Natural killer cell (primary cell): ENCODE measurements at regions not wholly inside any gene's neighbourhood (a gene's known extent, or its start where the extent isn't known, plus 50 kb on each side); places are given as distances from the start of the nearest gene placed in this dataset.

Experiments used
- ATAC-seq, 3 donors: fragments of 150-1000 bp in 2 of 3; fragments of 200-7000 bp in 1 of 3; cut with Tn5 transposase; 1 replicate in 1 of 3; 2 replicates in 2 of 3; pipeline ENCODE4 v1.10.0; 2021; ENCODE audit warnings: mild to moderate bottlenecking in 2 of 3, moderate library complexity in 2 of 3
- DNase-seq, 2 donors: peaks; one replicate each; pipeline versions ENCODE4 v3.0.0 to v3.0.0-alpha.2; 2013 to 2021; ENCODE audit warnings: mixed read lengths in 1 of 2
- H3K27ac ChIP-seq: one replicate; pipeline ENCODE4 v1.5.1; 2013; ENCODE audit warnings: mild to moderate bottlenecking, low read length
- H3K27me3 ChIP-seq: one replicate; pipeline ENCODE4 v1.6.1; 2013; ENCODE audit warnings: low read length; ENCODE audit not compliant: control insufficient read depth, insufficient read depth
- H3K36me3 ChIP-seq: one replicate; pipeline ENCODE4 v1.6.1; 2013; ENCODE audit warnings: low read length; ENCODE audit not compliant: control insufficient read depth, insufficient read depth
- H3K4me1 ChIP-seq: one replicate; pipeline ENCODE4 v1.6.1; 2013; ENCODE audit warnings: low read length; ENCODE audit not compliant: control insufficient read depth, insufficient read depth
- H3K4me3 ChIP-seq: one replicate; pipeline ENCODE4 v1.5.1; 2013; ENCODE audit warnings: low read length
- H3K9me3 ChIP-seq: one replicate; pipeline ENCODE4 v1.6.1; 2013; ENCODE audit warnings: low read length; ENCODE audit not compliant: control insufficient read depth, insufficient read depth
- H3K27ac Mint-ChIP-seq, 2 donors: one replicate each; pipeline ENCODE4 v1.8.0; 2022; ENCODE audit warnings: mild to moderate bottlenecking in 2 of 2, mixed read lengths in 2 of 2, moderate library complexity in 1 of 2
- H3K27me3 Mint-ChIP-seq, 2 donors: one replicate each; pipeline ENCODE4 v1.8.0; 2022; ENCODE audit warnings: low read depth in 2 of 2, mixed read lengths in 2 of 2
- H3K36me3 Mint-ChIP-seq: one replicate; pipeline ENCODE4 v1.8.0; 2022; ENCODE audit warnings: mixed read lengths
- H3K4me1 Mint-ChIP-seq, 2 donors: one replicate each; pipeline ENCODE4 v1.8.0; 2022; ENCODE audit warnings: mixed read lengths in 2 of 2
- H3K4me3 Mint-ChIP-seq: one replicate; pipeline ENCODE4 v1.8.0; 2022; ENCODE audit warnings: mild to moderate bottlenecking, moderate library complexity, mixed read lengths
- H3K9me3 Mint-ChIP-seq, 2 donors: one replicate each; pipeline ENCODE4 v1.8.0; 2022; ENCODE audit warnings: mixed read lengths in 2 of 2
- WGBS: methylation state at CpG from one replicate; pipeline ENCODE4 v1.1.7; 2013; ENCODE audit warnings: missing lambda C conversion rate; ENCODE audit not compliant: insufficient coverage; 5-methylcytosine and 5-hydroxymethylcytosine counted together
- intact Hi-C: fragments of 100-400 bp; cut with micrococcal nuclease; formaldehyde crosslinking; loops from one replicate; pipeline ENCODE4 v1.14.2; 2022
- TF ChIP-seq, protein P1 (sequence below): fragments of 200-600 bp; IDR thresholded peaks from one replicate; pipeline ENCODE4 v1.8.0; 2022; ENCODE audit warnings: antibody characterized with exemption

DNA sequence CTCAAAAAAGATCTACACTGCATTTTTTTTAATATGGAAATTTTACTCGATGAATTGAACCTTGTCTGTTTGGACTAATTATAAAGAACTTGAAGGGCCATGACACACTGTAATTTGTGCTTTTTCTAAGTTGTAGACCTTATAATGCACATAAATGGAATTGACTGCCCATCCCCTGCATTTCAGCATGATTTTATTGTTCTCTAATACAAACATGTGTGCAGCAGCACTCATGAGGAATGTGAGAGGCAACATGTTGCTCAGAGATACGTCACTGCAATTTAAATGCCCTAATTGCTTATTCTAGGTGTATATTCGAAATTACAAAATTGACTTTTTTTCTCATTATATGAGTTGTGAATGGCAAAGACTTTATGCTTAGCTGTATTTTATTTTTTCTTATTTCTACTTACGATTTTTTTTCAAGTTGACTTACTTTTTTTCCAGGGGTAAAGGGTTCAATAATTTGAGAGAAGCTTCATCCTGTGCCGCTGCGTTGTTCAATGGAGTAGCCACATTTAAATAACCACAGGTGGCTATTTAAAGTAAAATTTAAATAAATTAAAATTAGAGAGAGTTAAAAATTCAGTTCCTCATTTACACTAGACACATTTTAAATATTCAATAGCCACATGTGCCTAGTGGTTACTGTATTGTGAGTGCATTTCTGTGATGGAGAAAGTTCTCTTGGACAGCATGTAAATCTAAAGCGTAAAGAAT, 1346.4 kb downstream of the ROBO1 start:
- no peak overlapping the region for H3K4me3 ChIP-seq
- no peak for DNase-seq
- no peaks in the 10 kb centered on the region for H3K4me1 Mint-ChIP-seq
- H3K27me3 ChIP-seq: no peaks in the 10 kb centered on the region
- H3K27ac Mint-ChIP-seq: no peak overlapping the region
- H3K4me1 ChIP-seq: no peaks in the 10 kb centered on the region
- H3K27ac ChIP-seq: no peak overlapping the region
- peaks cover 7 to 14% of the 10 kb centered on the region in 2 donors for H3K9me3 Mint-ChIP-seq
- H3K36me3 ChIP-seq: no peaks in the 10 kb centered on the region
- ATAC-seq: no peak
- no peaks in the 10 kb centered on the region for H3K36me3 Mint-ChIP-seq
- intact Hi-C loops: no loop called here
- TF ChIP-seq, protein P1, sequence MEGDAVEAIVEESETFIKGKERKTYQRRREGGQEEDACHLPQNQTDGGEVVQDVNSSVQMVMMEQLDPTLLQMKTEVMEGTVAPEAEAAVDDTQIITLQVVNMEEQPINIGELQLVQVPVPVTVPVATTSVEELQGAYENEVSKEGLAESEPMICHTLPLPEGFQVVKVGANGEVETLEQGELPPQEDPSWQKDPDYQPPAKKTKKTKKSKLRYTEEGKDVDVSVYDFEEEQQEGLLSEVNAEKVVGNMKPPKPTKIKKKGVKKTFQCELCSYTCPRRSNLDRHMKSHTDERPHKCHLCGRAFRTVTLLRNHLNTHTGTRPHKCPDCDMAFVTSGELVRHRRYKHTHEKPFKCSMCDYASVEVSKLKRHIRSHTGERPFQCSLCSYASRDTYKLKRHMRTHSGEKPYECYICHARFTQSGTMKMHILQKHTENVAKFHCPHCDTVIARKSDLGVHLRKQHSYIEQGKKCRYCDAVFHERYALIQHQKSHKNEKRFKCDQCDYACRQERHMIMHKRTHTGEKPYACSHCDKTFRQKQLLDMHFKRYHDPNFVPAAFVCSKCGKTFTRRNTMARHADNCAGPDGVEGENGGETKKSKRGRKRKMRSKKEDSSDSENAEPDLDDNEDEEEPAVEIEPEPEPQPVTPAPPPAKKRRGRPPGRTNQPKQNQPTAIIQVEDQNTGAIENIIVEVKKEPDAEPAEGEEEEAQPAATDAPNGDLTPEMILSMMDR: no peak
- no peak overlapping the region for H3K4me3 Mint-ChIP-seq
- WGBS: 87% methylated on average over 4 of the region's 7 CpGs
- H3K9me3 ChIP-seq: no peaks in the 10 kb centered on the region
- H3K27me3 Mint-ChIP-seq: no peaks in the 10 kb centered on the region

DNA sequence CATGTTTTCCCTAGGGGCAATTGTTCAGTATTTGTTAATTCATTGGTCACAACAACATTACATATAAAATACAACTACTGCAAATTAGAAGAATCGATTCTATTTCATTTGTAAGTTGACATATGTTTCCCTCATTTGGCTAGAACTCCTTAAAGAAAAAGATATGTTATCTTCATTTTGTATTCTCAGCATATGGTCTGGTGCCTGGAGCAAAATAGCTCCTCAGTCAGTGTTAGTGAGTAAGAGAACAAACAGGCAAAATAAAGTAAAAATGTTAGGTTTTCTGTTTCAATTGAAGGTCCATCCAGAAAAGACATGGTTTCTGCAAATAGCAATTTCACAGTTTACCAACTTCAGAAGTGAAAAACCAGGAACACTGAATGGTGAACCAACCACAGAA, 1343.1 kb downstream of the ROBO1 start:
- Mint-ChIP-seq H3K36me3 (no peaks in the 10 kb centered on the region), H3K9me3 (peaks cover 9 to 21% of the 10 kb centered on the region in 2 donors), H3K4me3 (no peak overlapping the region), H3K27me3 (no peaks in the 10 kb centered on the region), H3K4me1 (no peaks in the 10 kb centered on the region), H3K27ac (no peak overlapping the region)
- no peak for ATAC-seq
- H3K4me1 ChIP-seq: no peaks in the 10 kb centered on the region
- H3K4me3 ChIP-seq: no peak overlapping the region
- H3K36me3 ChIP-seq: no peaks in the 10 kb centered on the region
- H3K9me3 ChIP-seq: no peaks in the 10 kb centered on the region
- no peak for DNase-seq
- no peaks in the 10 kb centered on the region for H3K27me3 ChIP-seq
- TF ChIP-seq, protein P1: no peak
- intact Hi-C loops: no loop called here
- H3K27ac ChIP-seq: no peak overlapping the region
- WGBS: no CpG with 5 or more reads among the region's 1 CpG

DNA sequence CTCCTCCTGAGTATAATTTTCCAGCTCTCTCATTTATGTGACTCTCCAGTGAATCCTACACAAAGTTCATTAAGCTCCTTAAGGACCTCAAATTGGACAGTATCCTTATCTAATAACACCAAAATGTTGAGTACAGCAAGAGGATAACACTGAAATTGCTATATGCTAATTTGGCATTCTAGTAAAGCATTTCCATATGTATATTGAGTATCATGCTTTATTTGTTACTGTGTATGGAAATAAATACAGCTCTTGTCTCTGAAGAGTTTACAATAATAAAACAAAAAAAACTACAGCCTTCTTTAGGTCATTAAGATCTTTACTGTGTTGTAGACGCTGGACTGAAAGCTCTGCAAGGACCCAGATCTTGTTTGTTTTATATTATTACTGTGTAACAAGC, 1341.3 kb downstream of the ROBO1 start:
- Histone ChIP-seq H3K4me1 (no peaks in the 10 kb centered on the region), H3K27me3 (no peaks in the 10 kb centered on the region), H3K4me3 (no peak overlapping the region), H3K36me3 (no peaks in the 10 kb centered on the region), H3K9me3 (peaks cover 3% of the 10 kb centered on the region), H3K27ac (no peak overlapping the region)
- H3K36me3 Mint-ChIP-seq: no peaks in the 10 kb centered on the region
- H3K4me3 Mint-ChIP-seq: no peak overlapping the region
- intact Hi-C loops: no loop called here
- H3K4me1 Mint-ChIP-seq: no peaks in the 10 kb centered on the region
- peaks cover 12 to 16% of the 10 kb centered on the region in 2 donors for H3K9me3 Mint-ChIP-seq
- ATAC-seq (no peak), DNase-seq (no peak)
- H3K27me3 Mint-ChIP-seq: no peaks in the 10 kb centered on the region
- no peak overlapping the region for H3K27ac Mint-ChIP-seq
- WGBS: no CpG with 5 or more reads among the region's 1 CpG
- TF ChIP-seq, protein P1: no peak

DNA sequence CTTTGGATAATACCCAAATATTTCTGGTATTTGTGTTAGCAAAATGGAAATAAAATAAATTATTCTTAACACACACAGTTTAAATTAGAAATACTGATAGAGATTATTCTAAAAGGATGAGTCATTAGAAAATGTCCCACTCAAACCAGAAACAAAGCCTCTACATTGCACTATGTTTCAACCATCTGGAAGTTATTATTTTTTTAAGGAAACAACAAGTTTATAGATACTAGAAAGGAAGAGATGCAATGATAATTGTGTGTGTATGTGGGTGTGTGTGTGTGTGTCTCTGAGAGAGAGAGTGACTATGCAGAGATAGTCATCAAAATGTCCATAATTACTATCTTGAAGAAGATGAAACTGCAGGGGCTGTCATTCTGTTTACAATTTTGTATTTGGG, 1340.5 kb downstream of the ROBO1 start:
- no peak for DNase-seq
- no peaks in the 10 kb centered on the region for H3K4me1 Mint-ChIP-seq
- no peaks in the 10 kb centered on the region for H3K27me3 Mint-ChIP-seq
- peaks cover 12 to 16% of the 10 kb centered on the region in 2 donors for H3K9me3 Mint-ChIP-seq
- TF ChIP-seq, protein P1: no peak
- intact Hi-C loops: no loop called here
- H3K27ac Mint-ChIP-seq: no peak overlapping the region
- Histone ChIP-seq H3K9me3 (peaks cover 3% of the 10 kb centered on the region), H3K36me3 (no peaks in the 10 kb centered on the region), H3K27ac (no peak overlapping the region), H3K4me1 (no peaks in the 10 kb centered on the region), H3K27me3 (no peaks in the 10 kb centered on the region), H3K4me3 (no peak overlapping the region)
- H3K36me3 Mint-ChIP-seq: no peaks in the 10 kb centered on the region
- no peak overlapping the region for H3K4me3 Mint-ChIP-seq
- no peak for ATAC-seq
